Hepatocyte (in vitro differentiated cells): ENCODE measurements at regions not wholly inside any gene's neighbourhood (a gene's known extent, or its start where the extent isn't known, plus 50 kb on each side); places are given as distances from the start of the nearest gene placed in this dataset.

Source experiments
- DNase-seq: peaks from one replicate; pipeline ENCODE4 v3.0.0-alpha.2; 2016; ENCODE audit warnings: low spot score
- H2AFZ ChIP-seq: fragments of 200-600 bp; sonication (generic); 2 replicates; pipeline ENCODE4 v1.6.0; 2016; ENCODE audit warnings: antibody characterized with exemption, mild to moderate bottlenecking
- H3K27ac ChIP-seq: fragments of 200-600 bp; sonication (generic); 2 replicates; pipeline ENCODE4 v1.5.1; 2016; ENCODE audit warnings: mild to moderate bottlenecking
- H3K27me3 ChIP-seq: fragments of 200-600 bp; sonication (generic); 2 replicates; pipeline ENCODE4 v1.6.1; 2016
- H3K36me3 ChIP-seq: fragments of 200-600 bp; sonication (generic); replicated peaks from 2 replicates; pipeline ENCODE4 v1.5.1; 2016; ENCODE audit warnings: low read depth; ENCODE audit not compliant: insufficient read depth
- H3K4me1 ChIP-seq: fragments of 200-600 bp; sonication (generic); 2 replicates; pipeline ENCODE4 v1.5.1; 2016; ENCODE audit warnings: mild to moderate bottlenecking, moderate library complexity; ENCODE audit not compliant: insufficient read depth
- H3K4me2 ChIP-seq: fragments of 200-600 bp; sonication (generic); 2 replicates; pipeline ENCODE4 v1.6.0; 2016
- H3K4me3 ChIP-seq: fragments of 200-600 bp; sonication (generic); 2 replicates; pipeline ENCODE4 v1.5.1; 2016; ENCODE audit warnings: mild to moderate bottlenecking
- H3K79me2 ChIP-seq: fragments of 200-600 bp; sonication (generic); 2 replicates; pipeline ENCODE4 v1.6.0; 2017; ENCODE audit warnings: mild to moderate bottlenecking
- H3K9me2 ChIP-seq: fragments of 200-600 bp; sonication (generic); replicated peaks from 2 replicates; pipeline ENCODE4 v1.6.0; 2017; ENCODE audit warnings: mild to moderate bottlenecking; ENCODE audit not compliant: insufficient read depth
- H3K9me3 ChIP-seq: fragments of 200-600 bp; sonication (generic); 2 replicates; pipeline ENCODE4 v1.5.1; 2016; ENCODE audit warnings: low read depth, mild to moderate bottlenecking
- H4K20me1 ChIP-seq: fragments of 200-600 bp; sonication (generic); 2 replicates; pipeline ENCODE4 v1.6.0; 2016; ENCODE audit warnings: mild to moderate bottlenecking; ENCODE audit not compliant: insufficient read depth, poor library complexity, severe bottlenecking
- EZH2 ChIP-seq: fragments of 200-600 bp; sonication (generic); IDR thresholded peaks from 2 replicates; pipeline ENCODE4 v1.6.1; 2016; ENCODE audit warnings: antibody characterized with exemption, mild to moderate bottlenecking, borderline replicate concordance
- EZH2phosphoT487 ChIP-seq: fragments of 200-600 bp; sonication (generic); IDR thresholded peaks from one replicate; pipeline ENCODE4 v1.6.1; 2018; ENCODE audit warnings: antibody characterized with exemption, mild to moderate bottlenecking, low read depth, moderate library complexity; ENCODE audit not compliant: unreplicated experiment, severe bottlenecking
- WGBS: methylation state at CpG from one replicate; pipeline ENCODE4 v1.1.6; 2016; ENCODE audit warnings: low lambda C conversion rate; ENCODE audit errors: missing lambda C conversion rate; 5-methylcytosine and 5-hydroxymethylcytosine counted together
- TF ChIP-seq, protein P1 (sequence below): fragments of 200-600 bp; sonication (generic); IDR thresholded peaks from 2 replicates; pipeline ENCODE4 v1.5.1; 2016; ENCODE audit warnings: antibody characterized with exemption, mild to moderate bottlenecking; ENCODE audit not compliant: poor library complexity

DNA sequence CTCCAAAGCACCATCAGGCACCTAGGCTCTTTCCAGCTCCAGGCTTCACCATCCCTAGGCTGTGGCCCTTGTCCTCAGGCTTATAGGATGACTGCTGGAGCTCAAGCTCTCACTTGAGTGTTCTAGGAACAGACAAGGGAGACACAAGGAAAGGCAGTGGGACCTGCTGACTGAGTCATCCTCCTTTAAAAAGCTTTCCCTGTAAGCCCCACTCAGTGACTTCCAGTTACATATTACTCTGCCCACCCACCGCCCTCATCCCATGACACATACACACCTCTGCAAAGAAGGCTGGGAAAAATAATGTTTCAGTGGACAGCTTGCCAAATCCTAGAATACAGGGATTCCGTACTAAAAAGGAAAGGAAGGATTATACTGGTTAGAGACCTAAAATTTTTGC lies 154.2 kb upstream of the ZNF366 start:
- Histone ChIP-seq H3K9me3 (no peaks in the 10 kb centered on the region), H3K4me1 (no peaks in the 10 kb centered on the region), H3K36me3 (no peaks in the 10 kb centered on the region), H3K4me2 (no peak overlapping the region), H2AFZ (no peak overlapping the region), H4K20me1 (no peaks in the 10 kb centered on the region), H3K79me2 (no peaks in the 10 kb centered on the region), H3K27ac (no peak overlapping the region), H3K27me3 (no peaks in the 10 kb centered on the region), H3K4me3 (no peak overlapping the region), H3K9me2 (no peaks in the 10 kb centered on the region)
- TF ChIP-seq, protein P1, sequence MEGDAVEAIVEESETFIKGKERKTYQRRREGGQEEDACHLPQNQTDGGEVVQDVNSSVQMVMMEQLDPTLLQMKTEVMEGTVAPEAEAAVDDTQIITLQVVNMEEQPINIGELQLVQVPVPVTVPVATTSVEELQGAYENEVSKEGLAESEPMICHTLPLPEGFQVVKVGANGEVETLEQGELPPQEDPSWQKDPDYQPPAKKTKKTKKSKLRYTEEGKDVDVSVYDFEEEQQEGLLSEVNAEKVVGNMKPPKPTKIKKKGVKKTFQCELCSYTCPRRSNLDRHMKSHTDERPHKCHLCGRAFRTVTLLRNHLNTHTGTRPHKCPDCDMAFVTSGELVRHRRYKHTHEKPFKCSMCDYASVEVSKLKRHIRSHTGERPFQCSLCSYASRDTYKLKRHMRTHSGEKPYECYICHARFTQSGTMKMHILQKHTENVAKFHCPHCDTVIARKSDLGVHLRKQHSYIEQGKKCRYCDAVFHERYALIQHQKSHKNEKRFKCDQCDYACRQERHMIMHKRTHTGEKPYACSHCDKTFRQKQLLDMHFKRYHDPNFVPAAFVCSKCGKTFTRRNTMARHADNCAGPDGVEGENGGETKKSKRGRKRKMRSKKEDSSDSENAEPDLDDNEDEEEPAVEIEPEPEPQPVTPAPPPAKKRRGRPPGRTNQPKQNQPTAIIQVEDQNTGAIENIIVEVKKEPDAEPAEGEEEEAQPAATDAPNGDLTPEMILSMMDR, result no peak
- no peak for TF ChIP-seq EZH2
- no peak for TF ChIP-seq EZH2phosphoT487
- WGBS, result 57% methylated on average over 2 of the region's 2 CpGs
- peak; percentile 28 for DNase-seq

- no peaks in the 10 kb centered on the region for H4K20me1 ChIP-seq
- no peaks in the 10 kb centered on the region for H3K4me1 ChIP-seq
- H3K9me3 ChIP-seq, result no peaks in the 10 kb centered on the region
- H3K79me2 ChIP-seq, result no peaks in the 10 kb centered on the region
- H3K4me3 ChIP-seq, result no peak overlapping the region
- no peak overlapping the region for H3K27ac ChIP-seq
- TF ChIP-seq EZH2 (no peak), EZH2phosphoT487 (no peak)
- no peaks in the 10 kb centered on the region for H3K9me2 ChIP-seq
- no peak overlapping the region for H2AFZ ChIP-seq
- WGBS, result 93% methylated on average over 4 of the region's 4 CpGs
- DNase-seq, result no peak
- H3K27me3 ChIP-seq, result no peaks in the 10 kb centered on the region
- H3K4me2 ChIP-seq, result no peak overlapping the region
- no peaks in the 10 kb centered on the region for H3K36me3 ChIP-seq
Observed at GRCh38 chr5:72659726-72660125, 152.5 kb upstream of the ZNF366 start.

DNA sequence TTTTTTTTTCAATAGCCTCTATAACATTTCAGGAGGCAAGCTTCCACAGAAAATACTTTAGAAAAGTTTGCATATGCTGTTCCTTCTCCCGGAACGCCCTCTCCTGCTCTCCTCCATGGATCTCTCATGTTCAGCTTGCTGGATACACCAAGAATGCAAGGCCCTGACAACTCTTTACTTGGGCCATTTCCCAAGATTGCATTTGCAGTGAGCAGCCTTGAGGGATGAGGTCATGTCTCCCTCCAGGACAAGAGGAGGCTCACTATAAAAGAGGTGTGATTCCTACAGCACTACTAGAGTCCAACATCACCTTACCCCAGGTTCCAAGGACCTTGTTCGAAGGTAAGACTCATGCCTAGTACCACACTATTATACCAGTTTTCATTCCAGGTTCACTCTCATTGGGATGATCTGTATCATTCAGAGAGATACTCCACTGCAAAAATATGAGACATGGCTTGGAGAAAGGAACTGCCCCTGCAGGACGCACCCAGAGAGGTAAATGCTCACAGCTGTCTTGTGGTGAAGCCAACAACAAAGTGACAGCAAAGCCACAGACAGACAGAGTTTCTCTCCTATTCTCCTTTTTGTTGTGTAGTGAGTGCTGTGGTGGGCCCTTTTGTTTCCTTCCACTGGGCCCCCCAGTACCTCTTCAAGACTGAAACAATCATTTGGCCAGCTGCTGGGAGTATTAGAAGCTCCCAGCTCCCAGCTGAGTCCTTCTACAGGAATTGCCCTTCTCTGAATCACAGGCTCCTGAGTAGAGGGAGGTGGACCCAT lies 151.7 kb upstream of the ZNF366 start:
- peaks cover 1% of the 10 kb centered on the region for H3K4me1 ChIP-seq
- H4K20me1 ChIP-seq, result no peaks in the 10 kb centered on the region
- DNase-seq, result no peak
- no peaks in the 10 kb centered on the region for H3K79me2 ChIP-seq
- TF ChIP-seq, protein P1, result no peak
- no peak overlapping the region for H3K27ac ChIP-seq
- H3K36me3 ChIP-seq, result no peaks in the 10 kb centered on the region
- H3K4me2 ChIP-seq, result no peak overlapping the region
- H3K9me3 ChIP-seq, result no peaks in the 10 kb centered on the region
- 93% methylated on average over 4 of the region's 4 CpGs for WGBS
- no peaks in the 10 kb centered on the region for H3K9me2 ChIP-seq
- no peaks in the 10 kb centered on the region for H3K27me3 ChIP-seq
- H2AFZ ChIP-seq, result no peak overlapping the region
- H3K4me3 ChIP-seq, result no peak overlapping the region

- Histone ChIP-seq H3K27ac (no peak overlapping the region), H3K4me3 (no peak overlapping the region), H3K4me2 (no peak overlapping the region)
Observed at GRCh38 chr5:72658161-72658560, 151.0 kb upstream of the ZNF366 start.

More at GRCh38 chr5:72658161-72658560, 151.0 kb upstream of the ZNF366 start:
- Histone ChIP-seq H2AFZ (no peak overlapping the region), H3K27me3 (no peaks in the 10 kb centered on the region), H3K9me2 (no peaks in the 10 kb centered on the region), H3K79me2 (no peaks in the 10 kb centered on the region), H3K9me3 (no peaks in the 10 kb centered on the region), H3K36me3 (no peaks in the 10 kb centered on the region), H3K4me1 (peaks cover 8% of the 10 kb centered on the region), H4K20me1 (no peaks in the 10 kb centered on the region)
- 87% methylated on average over 3 of the region's 3 CpGs for WGBS
- DNase-seq, result no peak
- TF ChIP-seq EZH2 (no peak), EZH2phosphoT487 (no peak)
- TF ChIP-seq, protein P1, result no peak
